ENCODE measurements at regions not wholly inside any gene's neighbourhood (a gene's known extent, or its start where the extent isn't known, plus 50 kb on each side); places are given as distances from the start of the nearest gene placed in this dataset.

- TF ChIP-seq CTCF (IDR thresholded peaks at IDR 0.05; ENCODE audit: low read depth, low read length) = no peak
- TF ChIP-seq POLR2A (IDR thresholded peaks at IDR 0.05; ENCODE audit: extremely low read depth, insufficient read length) = no peak
Observed at GRCh38 chr20:58140787-58141425, 87.5 kb downstream of the ANKRD60 start.

All from NB4 (cell line).